K562 (cell line): ENCODE measurements at regions not wholly inside any gene's neighbourhood (a gene's known extent, or its start where the extent isn't known, plus 50 kb on each side); places are given as distances from the start of the nearest gene placed in this dataset.

ENCODE experiments used
- ATAC-seq: fragments of 200-7000 bp; cut with Tn5 transposase; 3 replicates; pipeline ENCODE4 v1.9.1; 2020; ENCODE audit warnings: moderate library complexity
- BruUV-seq: library from RNA; stranded (reverse); fragments of 400-500 nt; replicated peaks from 2 replicates; lab custom pipeline; 2021; lab: Mats Ljungman, UMichigan
- CTCF ChIA-PET: fragments of 300-600 bp; formaldehyde crosslinking; extraction: SDS; loops from one replicate; lab custom pipeline; 2021; ENCODE audit warnings: low intra/inter-chr PET ratio; lab: Yijun Ruan, JAX
- POLR2A ChIA-PET: fragments of 300-600, 350-650 bp; sonication (Branson Sonifier 250); formaldehyde crosslinking; extraction: SDS; loops from one replicate; lab custom pipeline; 2021; ENCODE audit warnings: antibody characterized with exemption, inconsistent platforms; lab: Yijun Ruan, JAX
- DNase-seq, 4 experiments: peaks; one replicate each; pipeline versions ENCODE4 v3.0.0 to v3.0.0-alpha.2; 2011 to 2018; ENCODE audit warnings: low spot score in 3 of 4, mixed read lengths in 3 of 4; ENCODE audit errors: extremely low read depth in 1 of 4
- FAIRE-seq: peaks from 2 replicates; lab custom pipeline; 2011; peaks lifted over from hg19 to GRCh38; lab: Jason Lieb, UNC
- H2AFZ ChIP-seq: 2 replicates; pipeline ENCODE4 v1.6.0; 2011; ENCODE audit warnings: low read depth, low read length, control low read depth, inconsistent platforms
- H3K27ac ChIP-seq: fragments of 200-600 bp; 3 replicates; pipeline ENCODE4 v1.8.0; 2011; ENCODE audit warnings: low read depth, mild to moderate bottlenecking, control low read depth, inconsistent platforms, low read length, moderate library complexity, mixed read lengths; ENCODE audit errors: extremely low read depth
- H3K27me3 ChIP-seq, 2 experiments: fragments of 300-600 bp in 1 of 2; 2 replicates in 1 of 2; 3 replicates in 1 of 2; pipeline versions ENCODE4 v1.6.0 to v1.8.0; 2011; ENCODE audit warnings: inconsistent platforms in 2 of 2, low read length in 2 of 2, mild to moderate bottlenecking in 1 of 2, mixed read lengths in 1 of 2, moderate library complexity in 1 of 2; ENCODE audit not compliant: control insufficient read depth in 2 of 2, insufficient read depth in 2 of 2
- H3K36me3 ChIP-seq: fragments of 300-600 bp; 3 replicates; pipeline ENCODE4 v1.8.0; 2011; ENCODE audit warnings: mild to moderate bottlenecking, low read length, inconsistent platforms; ENCODE audit not compliant: control insufficient read depth, insufficient read depth
- H3K4me1 ChIP-seq, 2 experiments: fragments of 200-600 bp in 1 of 2; replicated peaks in 1 of 2; 2 replicates in 1 of 2; 3 replicates in 1 of 2; pipeline versions ENCODE4 v1.5.1 to v1.8.0; 2011; ENCODE audit warnings: inconsistent platforms in 2 of 2, low read length in 2 of 2, mild to moderate bottlenecking in 1 of 2, mixed read lengths in 1 of 2, moderate library complexity in 1 of 2; ENCODE audit not compliant: control insufficient read depth in 2 of 2, insufficient read depth in 2 of 2
- H3K4me2 ChIP-seq: 2 replicates; pipeline ENCODE4 v1.6.1; 2011; ENCODE audit warnings: low read length, control low read depth, inconsistent platforms, mixed read lengths; ENCODE audit not compliant: insufficient read depth
- H3K4me3 ChIP-seq: fragments of 200-600 bp; sonication (generic), shearing (Covaris generic); 2 replicates; pipeline ENCODE4 v1.5.1; 2016; ENCODE audit warnings: control low read depth, inconsistent platforms
- H3K79me2 ChIP-seq: fragments of 200-600 bp; 3 replicates; pipeline ENCODE4 v1.8.0; 2011; ENCODE audit warnings: low read length, inconsistent platforms; ENCODE audit not compliant: control insufficient read depth, insufficient read depth
- H3K9ac ChIP-seq, 2 experiments: 2 replicates each; pipeline versions ENCODE4 v1.6.0 to v1.6.1; 2011; ENCODE audit warnings: low read depth in 2 of 2, low read length in 2 of 2, control low read depth in 1 of 2, inconsistent platforms in 1 of 2, mild to moderate bottlenecking in 1 of 2, mixed read lengths in 1 of 2; ENCODE audit not compliant: insufficient read depth in 1 of 2
- H3K9me1 ChIP-seq: one replicate; pipeline ENCODE4 v1.6.0; 2011; ENCODE audit warnings: inconsistent platforms, mild to moderate bottlenecking, low read length, moderate library complexity; ENCODE audit not compliant: control insufficient read depth, insufficient read depth
- H3K9me3 ChIP-seq: replicated peaks from 2 replicates; pipeline ENCODE4 v1.5.1; 2011; ENCODE audit warnings: low read depth, low read length, inconsistent platforms; ENCODE audit not compliant: control insufficient read depth, insufficient read depth
- H4K20me1 ChIP-seq: replicated peaks from 2 replicates; pipeline ENCODE4 v1.6.1; 2011; ENCODE audit warnings: low read length, inconsistent platforms, mixed read lengths; ENCODE audit not compliant: control insufficient read depth, insufficient read depth
- ETS1 ChIP-seq: conservative IDR thresholded peaks from 2 replicates; pipeline ENCODE4 v1.6.1; 2011; ENCODE audit warnings: low read depth, mild to moderate bottlenecking, low read length; ENCODE audit not compliant: control insufficient read depth
- NELFE ChIP-seq: IDR thresholded peaks from 2 replicates; pipeline ENCODE4 v1.6.1; 2011; ENCODE audit warnings: mild to moderate bottlenecking; ENCODE audit not compliant: insufficient read depth, insufficient read length
- POLR3A ChIP-seq: IDR thresholded peaks from 2 replicates; pipeline ENCODE4 v1.6.1; 2011; ENCODE audit warnings: borderline replicate concordance, mild to moderate bottlenecking, moderate library complexity; ENCODE audit not compliant: insufficient read length, insufficient read depth; ENCODE audit errors: extremely low read depth
- PTRF ChIP-seq: fragments of 450-650 bp; IDR thresholded peaks from 2 replicates; pipeline ENCODE4 v1.6.1; 2016; ENCODE audit warnings: mild to moderate bottlenecking, missing genetic modification characterization, missing compliant biosample characterization
- SAFB2 ChIP-seq: fragments of 200-400 bp; formaldehyde crosslinking; IDR thresholded peaks from 2 replicates; pipeline ENCODE4 v1.6.1; 2018; ENCODE audit warnings: borderline replicate concordance, low read length, low read depth, moderate library complexity; ENCODE audit not compliant: severe bottlenecking
- XRCC3 ChIP-seq: fragments of 450-650 bp; IDR thresholded peaks from 2 replicates; pipeline ENCODE4 v1.6.1; 2017; ENCODE audit warnings: mild to moderate bottlenecking, moderate library complexity
- ZNF384 ChIP-seq: IDR thresholded peaks from 2 replicates; pipeline ENCODE4 v1.6.1; 2012; ENCODE audit warnings: low read depth, low read length, improper control_type of control experiment
- ZNF444 ChIP-seq: fragments of 250-450 bp; sonication (Bioruptor Pico); IDR thresholded peaks from 2 replicates; pipeline ENCODE4 v1.4.0; 2020; ENCODE audit warnings: mild to moderate bottlenecking, moderate library complexity
- WGBS: fragments of 100-300 bp; shearing (Covaris generic); methylation state at CpG from one replicate; pipeline ENCODE4 v1.1.6; 2016; ENCODE audit warnings: low coverage, mixed read lengths; ENCODE audit not compliant: insufficient coverage; ENCODE audit errors: missing lambda C conversion rate; 5-methylcytosine and 5-hydroxymethylcytosine counted together
- in situ Hi-C: fragments of 300-500 bp; cut with MboI; formaldehyde crosslinking; loops from 4 replicates; pipeline ENCODE4 v1.15.0; 2018; ENCODE audit warnings: inconsistent platforms, mixed read lengths
- intact Hi-C: fragments of 100-400 bp; cut with micrococcal nuclease; formaldehyde crosslinking; loops from 2 replicates; pipeline ENCODE4 v1.14.2; 2022

- BruUV-seq: no TSS peak
- FAIRE-seq (no peak), ATAC-seq (no peak), DNase-seq (no peak)
- no peaks in the 10 kb centered on the region for H3K4me1 ChIP-seq
- H3K27ac ChIP-seq: no peak overlapping the region
- no peaks in the 10 kb centered on the region for H3K79me2 ChIP-seq
- in situ Hi-C loops: no loop called here
- no peak overlapping the region for H3K4me3 ChIP-seq
- 0% methylated on average over 2 of the region's 2 CpGs for WGBS
- TF ChIP-seq SAFB2 (no peak), NELFE (no peak), PTRF (no peak), XRCC3 (no peak), POLR3A (no peak), ZNF384 (no peak), ZNF444 (CRISPR knock-in tag) (no peak), ETS1 (no peak)
- no peaks in the 10 kb centered on the region for H3K27me3 ChIP-seq
- H3K9ac ChIP-seq: no peak overlapping the region
- intact Hi-C loops: no loop called here
- H3K4me2 ChIP-seq: no peak overlapping the region
- no peaks in the 10 kb centered on the region for H3K9me3 ChIP-seq
- CTCF ChIA-PET: no interaction called here
- H4K20me1 ChIP-seq: no peaks in the 10 kb centered on the region
- POLR2A ChIA-PET: no interaction called here
- no peaks in the 10 kb centered on the region for H3K36me3 ChIP-seq
- no peaks in the 10 kb centered on the region for H3K9me1 ChIP-seq
- H2AFZ ChIP-seq: no peak overlapping the region
Measured at GRCh38 chr3:28935146-28935545, 345.7 kb upstream of the RBMS3 start.
